K562 (cell line): ENCODE measurements at regions not wholly inside any gene's neighbourhood (a gene's known extent, or its start where the extent isn't known, plus 50 kb on each side); places are given as distances from the start of the nearest gene placed in this dataset.

Experiments
- ATAC-seq: fragments of 200-7000 bp; cut with Tn5 transposase; 3 replicates; pipeline ENCODE4 v1.9.1; 2020; ENCODE audit warnings: moderate library complexity
- BruUV-seq: library from RNA; stranded (reverse); fragments of 400-500 nt; replicated peaks from 2 replicates; lab custom pipeline; 2021; lab: Mats Ljungman, UMichigan
- CTCF ChIA-PET: fragments of 300-600 bp; formaldehyde crosslinking; extraction: SDS; loops from one replicate; lab custom pipeline; 2021; ENCODE audit warnings: low intra/inter-chr PET ratio; lab: Yijun Ruan, JAX
- POLR2A ChIA-PET: fragments of 300-600, 350-650 bp; sonication (Branson Sonifier 250); formaldehyde crosslinking; extraction: SDS; loops from one replicate; lab custom pipeline; 2021; ENCODE audit warnings: antibody characterized with exemption, inconsistent platforms; lab: Yijun Ruan, JAX
- DNase-seq, 4 experiments: peaks; one replicate each; pipeline versions ENCODE4 v3.0.0 to v3.0.0-alpha.2; 2011 to 2018; ENCODE audit warnings: low spot score in 3 of 4, mixed read lengths in 3 of 4; ENCODE audit errors: extremely low read depth in 1 of 4
- FAIRE-seq: peaks from 2 replicates; lab custom pipeline; 2011; peaks lifted over from hg19 to GRCh38; lab: Jason Lieb, UNC
- H2AFZ ChIP-seq: 2 replicates; pipeline ENCODE4 v1.6.0; 2011; ENCODE audit warnings: low read depth, low read length, control low read depth, inconsistent platforms
- H3K27ac ChIP-seq: fragments of 200-600 bp; 3 replicates; pipeline ENCODE4 v1.8.0; 2011; ENCODE audit warnings: low read depth, mild to moderate bottlenecking, control low read depth, inconsistent platforms, low read length, moderate library complexity, mixed read lengths; ENCODE audit errors: extremely low read depth
- H3K27me3 ChIP-seq, 2 experiments: fragments of 300-600 bp in 1 of 2; 2 replicates in 1 of 2; 3 replicates in 1 of 2; pipeline versions ENCODE4 v1.6.0 to v1.8.0; 2011; ENCODE audit warnings: inconsistent platforms in 2 of 2, low read length in 2 of 2, mild to moderate bottlenecking in 1 of 2, mixed read lengths in 1 of 2, moderate library complexity in 1 of 2; ENCODE audit not compliant: control insufficient read depth in 2 of 2, insufficient read depth in 2 of 2
- H3K36me3 ChIP-seq: fragments of 300-600 bp; 3 replicates; pipeline ENCODE4 v1.8.0; 2011; ENCODE audit warnings: mild to moderate bottlenecking, low read length, inconsistent platforms; ENCODE audit not compliant: control insufficient read depth, insufficient read depth
- H3K4me1 ChIP-seq, 2 experiments: fragments of 200-600 bp in 1 of 2; replicated peaks in 1 of 2; 2 replicates in 1 of 2; 3 replicates in 1 of 2; pipeline versions ENCODE4 v1.5.1 to v1.8.0; 2011; ENCODE audit warnings: inconsistent platforms in 2 of 2, low read length in 2 of 2, mild to moderate bottlenecking in 1 of 2, mixed read lengths in 1 of 2, moderate library complexity in 1 of 2; ENCODE audit not compliant: control insufficient read depth in 2 of 2, insufficient read depth in 2 of 2
- H3K4me2 ChIP-seq: 2 replicates; pipeline ENCODE4 v1.6.1; 2011; ENCODE audit warnings: low read length, control low read depth, inconsistent platforms, mixed read lengths; ENCODE audit not compliant: insufficient read depth
- H3K4me3 ChIP-seq: fragments of 200-600 bp; sonication (generic), shearing (Covaris generic); 2 replicates; pipeline ENCODE4 v1.5.1; 2016; ENCODE audit warnings: control low read depth, inconsistent platforms
- H3K79me2 ChIP-seq: fragments of 200-600 bp; 3 replicates; pipeline ENCODE4 v1.8.0; 2011; ENCODE audit warnings: low read length, inconsistent platforms; ENCODE audit not compliant: control insufficient read depth, insufficient read depth
- H3K9ac ChIP-seq, 2 experiments: 2 replicates each; pipeline versions ENCODE4 v1.6.0 to v1.6.1; 2011; ENCODE audit warnings: low read depth in 2 of 2, low read length in 2 of 2, control low read depth in 1 of 2, inconsistent platforms in 1 of 2, mild to moderate bottlenecking in 1 of 2, mixed read lengths in 1 of 2; ENCODE audit not compliant: insufficient read depth in 1 of 2
- H3K9me1 ChIP-seq: one replicate; pipeline ENCODE4 v1.6.0; 2011; ENCODE audit warnings: inconsistent platforms, mild to moderate bottlenecking, low read length, moderate library complexity; ENCODE audit not compliant: control insufficient read depth, insufficient read depth
- H3K9me3 ChIP-seq: replicated peaks from 2 replicates; pipeline ENCODE4 v1.5.1; 2011; ENCODE audit warnings: low read depth, low read length, inconsistent platforms; ENCODE audit not compliant: control insufficient read depth, insufficient read depth
- H4K20me1 ChIP-seq: replicated peaks from 2 replicates; pipeline ENCODE4 v1.6.1; 2011; ENCODE audit warnings: low read length, inconsistent platforms, mixed read lengths; ENCODE audit not compliant: control insufficient read depth, insufficient read depth
- ADNP ChIP-seq: fragments of 200-800 bp; sonication (Bioruptor generic); IDR thresholded peaks from 2 replicates; pipeline ENCODE4 v1.6.1; 2016; ENCODE audit warnings: missing genetic modification characterization, missing compliant biosample characterization
- C11orf30 ChIP-seq: fragments of 450-650 bp; IDR thresholded peaks from 2 replicates; pipeline ENCODE4 v1.6.1; 2016; ENCODE audit warnings: low read depth, mild to moderate bottlenecking
- CHD4 ChIP-seq: fragments of 200-600 bp; sonication (generic); IDR thresholded peaks from 3 replicates; pipeline ENCODE4 v1.6.1; 2012; ENCODE audit warnings: low read depth, mild to moderate bottlenecking, mixed read lengths, low read length, inconsistent platforms; ENCODE audit not compliant: insufficient read depth, insufficient replicate concordance, poor library complexity, severe bottlenecking
- GABPB1 ChIP-seq: sonication (generic); formaldehyde crosslinking; IDR thresholded peaks from 2 replicates; pipeline ENCODE4 v1.8.0; 2022; ENCODE audit warnings: mild to moderate bottlenecking, missing genetic modification reagents
- HLTF ChIP-seq: fragments of 450-650 bp; IDR thresholded peaks from 2 replicates; pipeline ENCODE4 v1.6.1; 2016
- LEF1 ChIP-seq: fragments of 450-650 bp; IDR thresholded peaks from 2 replicates; pipeline ENCODE4 v1.6.1; 2016; ENCODE audit warnings: mild to moderate bottlenecking
- NFE2 ChIP-seq: IDR thresholded peaks from 2 replicates; pipeline ENCODE4 v1.6.1; 2014; ENCODE audit warnings: antibody characterized with exemption, low read depth
- NFE2L1 ChIP-seq: fragments of 450-650 bp; IDR thresholded peaks from 2 replicates; pipeline ENCODE4 v1.6.1; 2016; ENCODE audit warnings: missing genetic modification characterization, low read depth, mild to moderate bottlenecking, missing compliant biosample characterization, moderate library complexity, borderline replicate concordance
- POLR2G ChIP-seq: fragments of 200-400 bp; formaldehyde crosslinking; IDR thresholded peaks from 2 replicates; pipeline ENCODE4 v1.6.1; 2017; ENCODE audit warnings: low read depth, mild to moderate bottlenecking, antibody characterized with exemption, low read length, moderate library complexity
- SFPQ ChIP-seq: fragments of 200-400 bp; formaldehyde crosslinking; IDR thresholded peaks from 2 replicates; pipeline ENCODE4 v1.6.1; 2017; ENCODE audit warnings: mild to moderate bottlenecking, low read depth, low read length, moderate library complexity
- TCF3 ChIP-seq: sonication (generic); formaldehyde crosslinking; IDR thresholded peaks from 2 replicates; pipeline ENCODE4 v1.4.0; 2020; ENCODE audit warnings: mild to moderate bottlenecking, missing genetic modification reagents
- ZHX1 ChIP-seq: fragments of 150-350 bp; conservative IDR thresholded peaks from 2 replicates; pipeline ENCODE4 v1.6.1; 2014; ENCODE audit warnings: low read length
- ZNF316 ChIP-seq: fragments of 450-650 bp; IDR thresholded peaks from 2 replicates; pipeline ENCODE4 v1.6.1; 2016
- ZNF551 ChIP-seq: fragments of 250-450 bp; sonication (Bioruptor Pico); IDR thresholded peaks from 2 replicates; pipeline ENCODE4 v1.5.0; 2021; ENCODE audit warnings: mild to moderate bottlenecking, moderate library complexity
- ZNF695 ChIP-seq: fragments of 450-650 bp; formaldehyde crosslinking; IDR thresholded peaks from 2 replicates; pipeline ENCODE4 v1.4.0; 2020; ENCODE audit warnings: mild to moderate bottlenecking, moderate library complexity
- ZNF696 ChIP-seq: fragments of 250-450 bp; sonication (Bioruptor Pico); conservative IDR thresholded peaks from 2 replicates; pipeline ENCODE4 v1.4.0; 2020; ENCODE audit warnings: mild to moderate bottlenecking, moderate library complexity
- WGBS: fragments of 100-300 bp; shearing (Covaris generic); methylation state at CpG from one replicate; pipeline ENCODE4 v1.1.6; 2016; ENCODE audit warnings: low coverage, mixed read lengths; ENCODE audit not compliant: insufficient coverage; ENCODE audit errors: missing lambda C conversion rate; 5-methylcytosine and 5-hydroxymethylcytosine counted together
- in situ Hi-C: fragments of 300-500 bp; cut with MboI; formaldehyde crosslinking; loops from 4 replicates; pipeline ENCODE4 v1.15.0; 2018; ENCODE audit warnings: inconsistent platforms, mixed read lengths
- intact Hi-C: fragments of 100-400 bp; cut with micrococcal nuclease; formaldehyde crosslinking; loops from 2 replicates; pipeline ENCODE4 v1.14.2; 2022
- TF ChIP-seq, protein P1 (sequence below): sonication (generic); formaldehyde crosslinking; IDR thresholded peaks from 2 replicates; pipeline ENCODE4 v1.8.1; 2023; ENCODE audit warnings: mild to moderate bottlenecking, missing genetic modification reagents

DNA sequence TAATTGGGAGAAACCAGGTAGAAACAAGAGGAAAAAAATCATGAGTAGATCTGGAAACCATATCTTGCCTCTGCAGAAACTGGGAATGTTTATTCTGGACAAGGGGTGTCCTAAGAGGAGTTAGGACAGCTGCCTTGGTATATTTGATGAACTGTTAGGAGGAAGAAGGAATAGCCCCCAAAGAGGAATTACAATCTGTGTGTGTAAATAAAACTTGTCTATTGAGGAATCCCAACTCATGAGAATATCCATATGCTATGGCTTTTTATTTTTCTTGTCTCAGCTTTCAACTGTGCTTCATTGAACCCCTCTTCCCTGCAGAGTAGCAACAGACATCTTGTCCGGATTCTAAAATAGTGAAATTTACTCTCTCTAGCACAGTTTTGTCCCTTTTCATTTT is 423.5 kb upstream of the SLC14A2 start (continued):
- no peak for TF ChIP-seq ZNF695 (CRISPR knock-in tag)
- TF ChIP-seq ZNF696 (CRISPR knock-in tag): no peak
- no peak for TF ChIP-seq SFPQ
- no peak for TF ChIP-seq ZHX1
- TF ChIP-seq CHD4: no peak

DNA sequence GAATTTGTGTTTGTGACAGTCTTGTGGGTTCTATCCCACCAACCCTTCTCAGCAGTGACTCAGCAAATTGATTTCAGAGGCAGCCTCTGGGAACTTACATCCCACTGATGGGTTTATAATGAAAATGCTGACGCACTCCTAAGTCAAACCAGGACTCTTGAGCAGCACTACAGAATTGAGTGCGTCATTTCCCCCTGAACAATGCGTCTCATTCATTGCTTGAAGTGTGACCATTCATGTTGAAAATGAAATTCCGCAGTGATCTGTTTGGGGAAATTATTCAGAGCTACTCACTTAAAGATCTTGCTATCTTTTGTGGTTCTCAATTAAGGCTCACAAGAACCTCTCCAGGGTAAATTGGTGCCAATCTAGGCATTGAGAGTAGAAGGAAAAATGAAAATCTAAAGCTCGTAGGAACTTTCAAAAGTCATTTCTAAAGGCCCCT is 417.7 kb upstream of the SLC14A2 start:
- DNase-seq (no peak), FAIRE-seq (no peak), ATAC-seq (no peak)
- BruUV-seq: no TSS peak
- no peak overlapping the region for H3K27ac ChIP-seq
- H3K79me2 ChIP-seq: no peaks in the 10 kb centered on the region
- no peak overlapping the region for H3K9ac ChIP-seq
- ChIA-PET POLR2A (interaction anchor here (0.6 to 1.1 kb wide), 2 partner anchors 22 to 1713 kb away, joined by 3 read pairs; no protein-coding TSS in a partner anchor), CTCF (no interaction called here)
- no peaks in the 10 kb centered on the region for H3K4me1 ChIP-seq
- H4K20me1 ChIP-seq: no peaks in the 10 kb centered on the region
- no peaks in the 10 kb centered on the region for H3K9me3 ChIP-seq
- H3K27me3 ChIP-seq: no peaks in the 10 kb centered on the region
- H3K4me3 ChIP-seq: no peak overlapping the region
- in situ Hi-C loops (no loop called here), intact Hi-C loops (no loop called here)
- WGBS: 0% methylated on average over 5 of the region's 5 CpGs
- H3K4me2 ChIP-seq: no peak overlapping the region
- no peak overlapping the region for H2AFZ ChIP-seq
- H3K9me1 ChIP-seq: no peaks in the 10 kb centered on the region
- no peaks in the 10 kb centered on the region for H3K36me3 ChIP-seq
- TF ChIP-seq GABPB1 (CRISPR knock-in tag) (no peak), NFE2 (peak; percentile 59), HLTF (no peak), C11orf30 (peak; percentile 78), POLR2G (no peak), ADNP (tag) (no peak), ZNF551 (CRISPR knock-in tag) (no peak), ZNF316 (peak; percentile 85), LEF1 (no peak), NFE2L1 (tag) (peak; percentile 15; the same call in 1 of the 2 replicates), TCF3 (CRISPR knock-in tag) (no peak)
- TF ChIP-seq, protein P1, sequence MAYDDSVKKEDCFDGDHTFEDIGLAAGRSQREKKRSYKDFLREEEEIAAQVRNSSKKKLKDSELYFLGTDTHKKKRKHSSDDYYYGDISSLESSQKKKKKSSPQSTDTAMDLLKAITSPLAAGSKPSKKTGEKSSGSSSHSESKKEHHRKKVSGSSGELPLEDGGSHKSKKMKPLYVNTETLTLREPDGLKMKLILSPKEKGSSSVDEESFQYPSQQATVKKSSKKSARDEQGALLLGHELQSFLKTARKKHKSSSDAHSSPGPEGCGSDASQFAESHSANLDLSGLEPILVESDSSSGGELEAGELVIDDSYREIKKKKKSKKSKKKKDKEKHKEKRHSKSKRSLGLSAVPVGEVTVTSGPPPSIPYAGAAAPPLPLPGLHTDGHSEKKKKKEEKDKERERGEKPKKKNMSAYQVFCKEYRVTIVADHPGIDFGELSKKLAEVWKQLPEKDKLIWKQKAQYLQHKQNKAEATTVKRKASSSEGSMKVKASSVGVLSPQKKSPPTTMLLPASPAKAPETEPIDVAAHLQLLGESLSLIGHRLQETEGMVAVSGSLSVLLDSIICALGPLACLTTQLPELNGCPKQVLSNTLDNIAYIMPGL (CRISPR knock-in tag): no peak
